AG10803 (cell line): ENCODE measurements at regions not wholly inside any gene's neighbourhood (a gene's known extent, or its start where the extent isn't known, plus 50 kb on each side); places are given as distances from the start of the nearest gene placed in this dataset.

ENCODE experiments used
- DNase-seq: peaks from one replicate; pipeline ENCODE4 v3.0.0; 2010; ENCODE audit warnings: low read depth
- H3K4me3 ChIP-seq: 2 replicates; pipeline ENCODE4 v1.5.1; 2011; ENCODE audit warnings: mild to moderate bottlenecking, low read length, control low read depth
- TF ChIP-seq, protein P1 (sequence below): conservative IDR thresholded peaks from 2 replicates; pipeline ENCODE4 v1.5.1; 2011; ENCODE audit warnings: mild to moderate bottlenecking, low read length, control low read depth, inconsistent platforms

DNA sequence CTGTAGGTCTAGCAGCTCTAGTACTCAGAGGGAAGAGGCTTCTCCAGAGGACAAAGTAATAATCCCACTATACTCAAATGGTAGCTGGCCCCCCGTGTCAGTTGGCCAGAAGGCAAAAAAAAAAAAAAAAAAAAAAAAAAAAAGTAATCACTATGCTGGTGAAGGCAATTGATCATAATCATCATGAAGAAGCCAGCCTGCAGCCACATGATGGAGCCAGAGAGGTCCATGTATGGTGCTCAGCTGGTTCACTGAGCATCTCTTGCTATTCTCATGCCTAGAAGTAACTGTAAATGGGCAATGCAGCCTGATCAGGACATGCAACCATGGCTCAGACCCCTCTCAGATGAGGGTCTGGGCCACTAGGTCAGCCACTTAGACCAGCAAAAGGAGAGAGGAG lies 378.8 kb downstream of the MED13L start:
- H3K4me3 ChIP-seq, result no peak overlapping the region
- TF ChIP-seq, protein P1, sequence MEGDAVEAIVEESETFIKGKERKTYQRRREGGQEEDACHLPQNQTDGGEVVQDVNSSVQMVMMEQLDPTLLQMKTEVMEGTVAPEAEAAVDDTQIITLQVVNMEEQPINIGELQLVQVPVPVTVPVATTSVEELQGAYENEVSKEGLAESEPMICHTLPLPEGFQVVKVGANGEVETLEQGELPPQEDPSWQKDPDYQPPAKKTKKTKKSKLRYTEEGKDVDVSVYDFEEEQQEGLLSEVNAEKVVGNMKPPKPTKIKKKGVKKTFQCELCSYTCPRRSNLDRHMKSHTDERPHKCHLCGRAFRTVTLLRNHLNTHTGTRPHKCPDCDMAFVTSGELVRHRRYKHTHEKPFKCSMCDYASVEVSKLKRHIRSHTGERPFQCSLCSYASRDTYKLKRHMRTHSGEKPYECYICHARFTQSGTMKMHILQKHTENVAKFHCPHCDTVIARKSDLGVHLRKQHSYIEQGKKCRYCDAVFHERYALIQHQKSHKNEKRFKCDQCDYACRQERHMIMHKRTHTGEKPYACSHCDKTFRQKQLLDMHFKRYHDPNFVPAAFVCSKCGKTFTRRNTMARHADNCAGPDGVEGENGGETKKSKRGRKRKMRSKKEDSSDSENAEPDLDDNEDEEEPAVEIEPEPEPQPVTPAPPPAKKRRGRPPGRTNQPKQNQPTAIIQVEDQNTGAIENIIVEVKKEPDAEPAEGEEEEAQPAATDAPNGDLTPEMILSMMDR, result 0 out of 2 replicates have a peak, but pooled peaks have one; percentile 13
- peak; percentile 3 for DNase-seq

- TF ChIP-seq, protein P1, result no peak
- DNase-seq, result peak; percentile 7
- H3K4me3 ChIP-seq, result no peak overlapping the region
Measured at GRCh38 chr12:115897729-115898128, 379.8 kb downstream of the MED13L start.

GRCh38 chr12:115895247-115895646 lies 382.2 kb downstream of the MED13L start:
- no peak overlapping the region for H3K4me3 ChIP-seq
- TF ChIP-seq, protein P1, result peak; percentile 44
- no peak for DNase-seq

GRCh38 chr12:115891556-115892164 lies 385.8 kb downstream of the MED13L start:
- no peak overlapping the region for H3K4me3 ChIP-seq
- TF ChIP-seq, protein P1, result no peak
- DNase-seq, result no peak

DNA sequence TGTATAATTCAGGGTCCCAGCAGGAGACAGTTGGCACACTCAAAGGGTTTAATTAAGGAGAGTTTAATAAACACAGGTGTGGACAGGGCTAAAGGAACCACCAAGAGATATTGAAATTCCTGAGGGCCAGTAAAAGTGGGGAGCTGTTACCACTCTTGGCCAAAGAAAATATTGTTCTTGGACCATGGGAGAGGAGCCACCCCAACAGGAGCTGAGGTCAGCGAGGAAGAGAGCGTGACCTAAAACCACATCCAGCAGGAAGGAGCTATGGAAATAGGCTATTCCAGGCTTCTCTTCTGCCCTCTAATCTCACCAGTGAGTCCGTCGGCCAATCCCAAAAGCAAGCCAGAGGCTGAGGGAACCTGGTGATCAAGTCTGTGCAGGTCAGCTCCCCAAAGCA lies 390.8 kb downstream of the MED13L start:
- TF ChIP-seq, protein P1, result no peak
- DNase-seq, result no peak
- no peak overlapping the region for H3K4me3 ChIP-seq

- TF ChIP-seq, protein P1, result no peak
- no peak for DNase-seq
- H3K4me3 ChIP-seq, result no peak overlapping the region
Measured at GRCh38 chr12:115885040-115885690, 392.3 kb downstream of the MED13L start.

GRCh38 chr12:115882936-115883335 lies 394.6 kb downstream of the MED13L start:
- TF ChIP-seq, protein P1, result no peak
- no peak for DNase-seq
- H3K4me3 ChIP-seq, result no peak overlapping the region
